DMS 273 (cell line): ENCODE measurements at regions not wholly inside any gene's neighbourhood (a gene's known extent, or its start where the extent isn't known, plus 50 kb on each side); places are given as distances from the start of the nearest gene placed in this dataset.
A peak's percentile ranks its signal among the peaks of the same experiment; 100 is the strongest.
"Not testable (repeated sequence)": the region's sequence is repeated elsewhere in the genome, so short reads cannot be mapped to it uniquely, and the experiment has no call there.

Source experiments
- DNase-seq: peaks from one replicate; lab custom pipeline; 2025; ENCODE audit not compliant: unreplicated experiment; lab: John Stamatoyannopoulos, UW

- not testable (repeated sequence) for DNase-seq
These were observed 80.1 kb upstream of the NPSR1 start for GRCh38 chr7:34577934-34578333.

DNA sequence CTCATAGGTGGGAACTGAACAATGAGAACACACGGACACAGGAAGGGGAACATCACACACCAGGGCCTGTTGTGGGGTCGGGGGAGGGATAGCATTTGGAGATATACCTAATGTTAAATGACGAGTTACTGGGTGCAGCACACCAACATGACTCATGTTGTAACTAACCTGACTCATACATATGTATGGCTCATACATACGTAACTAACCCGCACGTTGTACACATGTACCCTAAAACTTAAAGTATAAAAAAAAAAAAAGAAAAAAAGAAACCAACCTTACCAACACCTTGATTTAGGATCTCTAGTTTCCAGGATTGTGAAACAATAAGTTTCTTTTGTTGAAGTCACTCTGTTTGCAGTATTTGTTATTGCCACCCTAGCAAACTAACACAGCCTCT lies 76.3 kb upstream of the NPSR1 start:
- DNase-seq = not testable (repeated sequence)

DNA sequence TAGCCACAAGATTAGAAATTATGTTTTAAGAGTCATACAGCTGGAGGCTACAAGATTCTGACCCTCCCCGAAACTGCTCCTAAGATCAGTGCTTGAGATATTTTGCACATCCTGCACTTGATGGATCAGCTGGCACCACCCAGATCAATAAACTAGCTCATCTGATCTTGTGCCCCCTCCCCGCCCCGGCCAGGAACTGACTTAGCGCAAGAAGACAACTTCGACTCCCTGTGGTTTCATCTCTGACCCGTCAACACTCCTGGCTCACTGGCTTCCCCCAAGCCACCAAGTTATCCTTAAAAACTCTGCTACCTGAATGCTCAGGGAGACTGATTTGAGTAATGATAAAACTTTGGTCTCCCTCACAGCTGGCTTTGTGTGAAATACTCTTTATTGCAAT lies 73.5 kb upstream of the NPSR1 start:
- DNase-seq = no peak

- peak; percentile 43 for DNase-seq
These were observed 61.1 kb upstream of the NPSR1 start for GRCh38 chr7:34596887-34597286.

GRCh38 chr7:34603711-34604444 lies 54.1 kb upstream of the NPSR1 start:
- no peak for DNase-seq
